H7 (cell line): ENCODE measurements at regions not wholly inside any gene's neighbourhood (a gene's known extent, or its start where the extent isn't known, plus 50 kb on each side); places are given as distances from the start of the nearest gene placed in this dataset.

Experiments used
- DNase-seq: peaks from one replicate; pipeline ENCODE4 v3.0.0; 2012
- H3K27me3 ChIP-seq: 2 replicates; pipeline ENCODE4 v1.6.0; 2011; ENCODE audit warnings: mild to moderate bottlenecking, low read length; ENCODE audit not compliant: control insufficient read depth, insufficient read depth
- H3K36me3 ChIP-seq: replicated peaks from 2 replicates; pipeline ENCODE4 v1.5.1; 2011; ENCODE audit warnings: low read length; ENCODE audit not compliant: control insufficient read depth, insufficient read depth
- H3K4me3 ChIP-seq: 2 replicates; pipeline ENCODE4 v1.5.1; 2011; ENCODE audit warnings: low read depth, mild to moderate bottlenecking, control low read depth, low read length, moderate library complexity; ENCODE audit not compliant: insufficient read depth

DNA sequence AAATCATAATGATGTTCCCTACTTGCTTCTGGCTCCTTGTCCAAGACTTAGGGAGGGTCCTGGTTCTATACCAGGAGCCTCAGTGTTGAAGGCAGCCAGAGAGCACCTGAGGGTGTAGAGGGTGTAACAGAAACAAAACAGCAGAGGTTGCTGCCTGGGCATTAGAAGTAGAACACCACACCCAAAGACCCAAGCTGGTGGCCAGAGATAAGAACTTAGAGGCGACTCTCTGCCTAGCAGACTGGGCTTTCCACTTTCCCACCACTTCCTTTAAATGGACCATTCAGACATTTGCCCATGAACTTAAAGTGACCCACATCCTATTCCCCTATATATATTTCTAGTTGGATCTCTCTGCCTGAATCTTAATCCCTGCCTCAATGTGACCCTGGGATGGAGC is 189.8 kb downstream of the KLF13 start:
- H3K27me3 ChIP-seq, result no peaks in the 10 kb centered on the region
- H3K36me3 ChIP-seq, result no peaks in the 10 kb centered on the region
- DNase-seq, result no peak
- no peak overlapping the region for H3K4me3 ChIP-seq

DNA sequence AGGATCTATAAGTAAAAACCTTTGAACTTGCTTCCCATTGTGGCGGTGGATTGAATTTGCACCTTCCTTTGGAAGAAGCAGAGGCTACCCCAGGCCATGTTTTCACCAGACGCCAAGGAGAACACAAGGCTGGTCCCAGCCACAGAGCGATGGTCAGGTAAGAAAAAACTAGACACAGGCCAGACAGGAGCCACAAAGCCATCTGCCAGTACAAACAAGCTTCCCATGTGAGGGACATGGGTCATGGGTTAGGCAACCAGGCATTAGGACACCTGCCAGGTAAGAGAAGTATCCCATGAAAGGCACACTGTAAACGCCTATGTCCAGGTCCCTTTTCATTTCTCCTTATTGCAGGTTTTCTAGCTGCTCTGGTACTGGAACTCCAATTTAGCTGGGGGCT is 190.2 kb downstream of the KLF13 start:
- Histone ChIP-seq H3K27me3 (no peaks in the 10 kb centered on the region), H3K36me3 (no peaks in the 10 kb centered on the region), H3K4me3 (no peak overlapping the region)
- no peak for DNase-seq

GRCh38 chr15:31517711-31518110 is 191.1 kb downstream of the KLF13 start:
- DNase-seq, result no peak
- H3K4me3 ChIP-seq, result no peak overlapping the region
- no peaks in the 10 kb centered on the region for H3K27me3 ChIP-seq
- no peaks in the 10 kb centered on the region for H3K36me3 ChIP-seq

DNA sequence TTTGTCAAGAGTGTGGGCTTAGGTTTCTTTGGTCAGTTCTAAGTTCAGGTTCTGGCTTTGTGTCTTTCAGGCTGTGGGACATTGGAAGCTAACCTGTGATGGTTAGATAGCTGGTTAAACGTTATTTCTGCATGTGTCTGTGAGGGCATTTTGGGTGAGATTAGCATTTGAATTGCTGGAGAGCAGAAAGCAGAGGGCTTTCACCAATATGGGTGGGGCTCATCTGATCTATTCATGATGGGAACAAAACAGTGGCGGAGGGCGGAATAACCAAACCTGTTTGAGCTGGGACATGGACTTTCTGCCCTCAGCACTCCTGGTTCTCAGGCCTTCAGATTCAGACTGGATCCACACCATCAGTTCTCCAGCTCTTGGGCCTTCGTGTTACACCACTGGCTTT is 195.4 kb downstream of the KLF13 start:
- H3K36me3 ChIP-seq, result no peaks in the 10 kb centered on the region; the same call in 1 of the 2 replicates
- no peak overlapping the region for H3K4me3 ChIP-seq
- no peak for DNase-seq
- H3K27me3 ChIP-seq, result no peaks in the 10 kb centered on the region

DNA sequence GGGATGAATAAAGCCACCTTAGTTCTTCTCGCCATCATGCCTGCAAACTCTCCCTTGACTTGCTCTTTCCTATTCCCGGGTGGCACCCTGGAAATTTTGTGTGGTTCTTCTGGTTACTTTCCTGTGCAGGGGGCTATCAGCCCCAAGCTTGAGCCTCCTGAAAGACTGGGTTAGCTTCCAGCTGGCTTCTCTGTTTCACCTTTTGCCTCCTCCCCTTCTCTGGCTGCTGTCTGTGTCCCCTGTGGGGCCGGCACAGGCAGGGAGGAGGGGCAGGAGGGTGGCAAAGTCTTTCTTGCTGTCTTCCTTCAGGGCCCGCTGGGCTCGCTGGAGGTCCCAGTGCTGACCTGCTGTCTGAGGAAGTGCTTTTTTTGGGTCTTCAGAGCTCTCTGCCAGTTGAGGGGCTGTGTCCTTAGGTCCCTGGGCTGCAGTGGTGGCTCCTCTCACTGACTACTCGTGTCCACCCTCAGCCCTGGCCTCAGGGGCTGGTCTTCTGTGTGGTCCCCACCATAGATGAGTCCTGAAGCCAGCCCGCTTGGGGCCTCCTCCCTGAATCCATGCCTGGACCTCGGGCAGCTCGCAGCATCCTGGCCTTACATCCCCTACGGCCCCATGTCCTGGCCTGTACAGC is 196.5 kb downstream of the KLF13 start:
- Histone ChIP-seq H3K36me3 (no peaks in the 10 kb centered on the region; the same call in 1 of the 2 replicates), H3K4me3 (no peak overlapping the region), H3K27me3 (no peaks in the 10 kb centered on the region)
- no peak for DNase-seq

GRCh38 chr15:31523655-31524049 is 197.0 kb downstream of the KLF13 start:
- Histone ChIP-seq H3K27me3 (no peaks in the 10 kb centered on the region), H3K4me3 (no peak overlapping the region), H3K36me3 (no peaks in the 10 kb centered on the region; the same call in 1 of the 2 replicates)
- no peak for DNase-seq

DNA sequence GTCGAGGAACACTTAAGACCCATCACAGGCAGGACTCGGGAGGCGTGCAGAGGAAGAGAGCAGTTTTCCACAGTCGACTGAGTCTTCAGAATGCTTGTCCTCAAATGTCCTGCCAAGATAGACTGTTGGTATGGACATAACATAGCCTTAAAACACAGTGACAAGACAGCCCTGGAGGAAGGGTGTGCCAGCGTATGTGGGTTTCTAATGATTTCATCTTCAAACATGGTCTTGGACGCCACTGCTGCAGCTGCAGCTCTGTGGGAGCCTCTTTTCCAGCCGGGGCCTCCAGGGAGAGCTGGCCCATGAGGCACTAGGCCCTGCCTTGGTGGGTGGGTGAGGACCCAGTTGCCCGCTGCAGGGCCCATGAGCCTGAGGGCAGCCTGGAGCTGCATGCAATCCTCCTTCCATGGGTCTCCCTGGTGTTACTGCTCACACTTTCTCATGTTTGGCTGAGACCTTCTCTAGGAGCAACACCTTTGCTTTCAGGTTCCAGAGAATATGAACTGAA is 198.6 kb downstream of the KLF13 start:
- Histone ChIP-seq H3K4me3 (no peak overlapping the region), H3K36me3 (no peaks in the 10 kb centered on the region; the same call in 1 of the 2 replicates), H3K27me3 (no peaks in the 10 kb centered on the region)
- no peak for DNase-seq

DNA sequence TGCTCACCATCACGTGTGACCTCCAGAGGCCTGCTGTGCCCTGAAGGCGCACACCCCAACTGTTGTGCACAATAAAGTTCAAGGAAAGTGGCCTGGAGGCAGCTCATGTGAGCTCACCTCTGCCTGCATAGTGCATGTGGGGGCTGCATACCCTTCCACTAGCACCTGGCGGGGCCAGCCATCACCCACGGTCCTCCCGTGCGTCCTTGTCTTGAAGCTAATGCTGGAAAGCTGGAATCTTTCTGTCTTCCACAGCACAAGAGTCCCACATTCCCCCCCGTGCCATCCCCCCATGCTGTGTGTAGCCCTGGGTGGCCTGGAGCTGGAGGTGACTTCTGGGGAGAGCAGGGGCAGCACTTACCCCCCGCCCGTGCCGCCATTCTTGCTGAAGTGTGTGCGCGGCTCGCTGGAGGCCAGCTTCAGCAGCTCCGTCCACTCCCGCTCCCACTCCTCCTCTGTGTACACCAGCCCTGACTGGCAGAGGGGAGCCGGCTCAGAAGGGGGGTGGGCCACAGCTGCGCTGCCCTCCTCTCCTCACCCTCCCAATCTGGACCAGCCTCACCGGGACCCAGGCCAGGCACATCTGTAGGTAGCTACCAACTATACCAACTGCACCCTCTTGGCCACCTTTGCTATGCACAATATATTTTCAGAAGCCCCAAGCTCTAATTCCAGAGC is 199.5 kb downstream of the KLF13 start:
- no peak for DNase-seq
- no peaks in the 10 kb centered on the region for H3K27me3 ChIP-seq
- no peak overlapping the region for H3K4me3 ChIP-seq
- no peaks in the 10 kb centered on the region; the same call in 1 of the 2 replicates for H3K36me3 ChIP-seq

GRCh38 chr15:31526916-31527690 is 200.5 kb downstream of the KLF13 start:
- no peaks in the 10 kb centered on the region; the same call in 1 of the 2 replicates for H3K36me3 ChIP-seq
- peak; percentile 24 for DNase-seq
- no peaks in the 10 kb centered on the region for H3K27me3 ChIP-seq
- no peak overlapping the region for H3K4me3 ChIP-seq

DNA sequence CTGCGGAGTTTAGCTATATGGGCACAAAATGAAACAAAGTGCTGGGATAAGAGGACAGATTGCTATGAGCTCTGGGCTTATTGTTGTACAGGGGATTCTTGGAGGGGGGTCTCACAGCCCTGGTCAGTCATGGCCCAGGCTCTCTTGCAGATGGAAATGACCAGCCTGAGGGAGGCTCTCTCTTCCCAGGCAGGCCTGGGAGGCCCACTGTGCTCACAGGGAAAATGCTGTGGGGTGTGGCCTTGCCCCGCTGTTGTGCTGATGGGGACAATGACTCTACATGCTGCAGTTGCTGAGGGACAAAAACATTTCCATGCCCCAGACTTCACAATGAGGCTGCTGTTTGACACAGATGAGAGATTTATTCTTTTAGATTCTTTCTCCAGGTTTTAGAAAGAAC is 202.2 kb downstream of the KLF13 start:
- Histone ChIP-seq H3K27me3 (no peaks in the 10 kb centered on the region), H3K36me3 (no peaks in the 10 kb centered on the region; the same call in 1 of the 2 replicates), H3K4me3 (no peak overlapping the region)
- DNase-seq, result no peak

DNA sequence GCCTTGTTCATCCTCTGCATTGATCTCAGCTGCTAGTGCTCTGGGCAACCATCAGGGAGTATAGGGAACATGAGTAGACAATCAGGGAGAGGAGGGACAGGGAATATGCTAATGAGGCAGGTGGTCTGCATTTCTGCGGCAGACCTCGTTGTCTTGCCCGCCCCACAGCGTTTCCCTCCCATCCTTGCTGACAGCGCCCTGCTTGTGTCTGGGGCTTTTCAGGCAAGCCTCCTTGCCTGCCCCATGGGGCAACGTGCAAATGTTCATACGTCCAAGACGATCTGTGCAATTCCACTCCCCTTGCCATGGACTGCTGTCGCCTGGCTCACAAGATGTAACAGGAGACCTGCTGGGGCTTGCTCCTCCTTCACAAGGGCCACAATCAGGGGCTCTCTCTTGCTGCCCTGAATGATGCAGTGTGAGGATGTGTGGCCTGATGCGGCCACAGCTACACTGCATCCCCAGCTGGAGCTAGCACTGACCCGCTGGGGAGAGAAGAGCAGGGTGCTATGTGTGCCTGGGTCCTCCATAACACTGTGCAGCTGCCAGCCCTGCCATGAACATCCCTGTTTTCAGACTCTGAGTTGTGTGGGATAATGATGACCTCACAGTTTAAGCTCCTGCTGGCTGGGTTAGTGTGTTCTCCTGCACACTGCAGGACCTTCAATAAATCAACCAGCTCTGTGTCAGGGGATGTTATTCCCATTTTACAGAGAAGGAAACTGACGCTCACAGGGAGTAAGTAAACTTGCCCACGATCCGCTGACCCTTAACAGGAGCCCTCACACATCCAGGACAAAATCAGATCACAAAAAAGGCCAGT is 211.3 kb downstream of the KLF13 start:
- H3K36me3 ChIP-seq, result no peaks in the 10 kb centered on the region
- H3K27me3 ChIP-seq, result no peaks in the 10 kb centered on the region
- DNase-seq, result peak; percentile 32
- H3K4me3 ChIP-seq, result no peak overlapping the region

DNA sequence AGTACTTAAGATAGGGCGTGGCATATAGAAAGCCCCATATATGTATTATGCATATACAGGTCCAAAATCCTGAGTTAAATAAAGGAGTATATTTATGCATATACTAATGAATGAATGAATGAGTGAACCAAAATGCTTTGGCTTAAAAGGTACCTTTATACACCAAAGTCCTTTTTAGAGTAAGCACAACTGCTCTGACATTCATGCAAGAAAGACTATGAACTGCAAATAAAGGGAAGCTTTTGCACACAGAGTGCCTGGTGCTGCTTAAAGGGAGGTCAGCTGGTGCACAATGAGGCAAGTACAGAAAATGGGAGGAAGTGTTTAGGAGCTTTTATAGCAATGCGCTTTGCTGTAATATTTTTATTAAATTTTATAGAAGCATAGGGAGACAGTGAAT is 214.0 kb downstream of the KLF13 start:
- Histone ChIP-seq H3K4me3 (no peak overlapping the region), H3K36me3 (no peaks in the 10 kb centered on the region), H3K27me3 (no peaks in the 10 kb centered on the region)
- DNase-seq, result no peak

GRCh38 chr15:31544361-31544760 is 217.7 kb downstream of the KLF13 start:
- no peaks in the 10 kb centered on the region for H3K27me3 ChIP-seq
- H3K36me3 ChIP-seq, result no peaks in the 10 kb centered on the region
- no peak overlapping the region for H3K4me3 ChIP-seq
- no peak for DNase-seq

DNA sequence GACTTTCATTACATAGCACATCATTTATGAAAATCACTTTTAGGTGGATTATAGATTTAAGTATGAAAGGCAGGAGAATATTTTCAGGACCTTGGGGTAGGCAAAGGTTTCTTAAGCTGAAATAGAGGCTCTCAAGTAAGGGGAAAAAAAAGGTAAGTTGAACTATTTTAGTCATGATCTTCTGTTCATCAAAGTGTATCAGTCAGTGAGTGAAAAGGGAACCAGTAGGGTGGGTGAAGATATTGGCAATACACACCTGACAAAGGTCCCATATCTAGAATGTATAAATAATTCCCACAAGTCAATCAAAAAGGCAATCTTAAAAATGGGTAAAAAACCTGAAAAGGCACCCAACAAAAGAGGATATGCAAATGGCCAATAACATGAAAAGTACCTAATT is 218.6 kb downstream of the KLF13 start:
- Histone ChIP-seq H3K36me3 (no peaks in the 10 kb centered on the region), H3K4me3 (no peak overlapping the region), H3K27me3 (no peaks in the 10 kb centered on the region)
- DNase-seq, result no peak
